ENCODE measurements at regions not wholly inside any gene's neighbourhood (a gene's known extent, or its start where the extent isn't known, plus 50 kb on each side); places are given as distances from the start of the nearest gene placed in this dataset.
A peak's percentile ranks its signal among the peaks of the same experiment; 100 is the strongest.

DNA sequence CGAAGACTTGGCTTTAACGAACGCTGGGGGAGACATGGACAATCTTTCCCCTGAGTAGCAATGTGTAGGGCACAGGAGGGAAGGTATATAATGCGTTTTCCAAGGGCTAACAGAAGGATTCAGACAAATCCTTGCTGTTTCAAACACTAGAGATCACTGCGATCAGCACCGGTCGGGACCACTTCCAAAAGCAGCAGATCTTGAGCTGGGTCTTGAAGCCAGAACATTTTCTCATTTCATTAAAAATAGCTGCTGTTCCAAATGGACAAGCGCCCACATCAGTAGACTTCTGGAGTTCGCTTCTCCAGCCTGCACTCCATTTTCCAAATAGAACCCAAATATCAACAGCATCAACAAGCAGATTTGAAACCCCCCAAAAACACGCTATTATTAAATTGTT is 65.1 kb upstream of the MAPRE2 start:
- no peak for DNase-seq
- intact Hi-C loops (cut with DNase I) = no loop called here
- H3K27ac ChIP-seq = no peak overlapping the region
- H3K4me3 ChIP-seq = peak overlapping the region in 1 of 4 donors; percentile 76
- no peaks in the 10 kb centered on the region for H3K27me3 ChIP-seq
- peaks cover 0 to 13% of the 10 kb centered on the region in 2 donors for H3K4me1 ChIP-seq (replicated peaks in 1 of 2)
- H3K36me3 ChIP-seq (replicated peaks in 1 of 2) = no peaks in the 10 kb centered on the region
- 53 to 58% (median 54%) methylated on average over 10 of the region's 10 CpGs for WGBS, 4 donors
- H3K9me3 ChIP-seq (replicated peaks in 1 of 3) = no peaks in the 10 kb centered on the region
- no peak for TF ChIP-seq POLR2A (IDR thresholded peaks at IDR 0.05)
- TF ChIP-seq, protein P1, sequence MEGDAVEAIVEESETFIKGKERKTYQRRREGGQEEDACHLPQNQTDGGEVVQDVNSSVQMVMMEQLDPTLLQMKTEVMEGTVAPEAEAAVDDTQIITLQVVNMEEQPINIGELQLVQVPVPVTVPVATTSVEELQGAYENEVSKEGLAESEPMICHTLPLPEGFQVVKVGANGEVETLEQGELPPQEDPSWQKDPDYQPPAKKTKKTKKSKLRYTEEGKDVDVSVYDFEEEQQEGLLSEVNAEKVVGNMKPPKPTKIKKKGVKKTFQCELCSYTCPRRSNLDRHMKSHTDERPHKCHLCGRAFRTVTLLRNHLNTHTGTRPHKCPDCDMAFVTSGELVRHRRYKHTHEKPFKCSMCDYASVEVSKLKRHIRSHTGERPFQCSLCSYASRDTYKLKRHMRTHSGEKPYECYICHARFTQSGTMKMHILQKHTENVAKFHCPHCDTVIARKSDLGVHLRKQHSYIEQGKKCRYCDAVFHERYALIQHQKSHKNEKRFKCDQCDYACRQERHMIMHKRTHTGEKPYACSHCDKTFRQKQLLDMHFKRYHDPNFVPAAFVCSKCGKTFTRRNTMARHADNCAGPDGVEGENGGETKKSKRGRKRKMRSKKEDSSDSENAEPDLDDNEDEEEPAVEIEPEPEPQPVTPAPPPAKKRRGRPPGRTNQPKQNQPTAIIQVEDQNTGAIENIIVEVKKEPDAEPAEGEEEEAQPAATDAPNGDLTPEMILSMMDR (IDR thresholded peaks at IDR 0.05) = no peak

GRCh38 chr18:34976534-34976898 is 64.7 kb upstream of the MAPRE2 start:
- peak overlapping the region in 1 of 5 donors; percentile 24 for H3K27ac ChIP-seq
- intact Hi-C loops (cut with DNase I) = no loop called here
- H3K4me3 ChIP-seq = peak overlapping the region; percentile 26 to 76 (median 74)
- peaks cover 0 to 13% of the 10 kb centered on the region in 2 donors for H3K4me1 ChIP-seq (replicated peaks in 1 of 2)
- TF ChIP-seq, protein P1 (IDR thresholded peaks at IDR 0.05) = no peak
- no peak for TF ChIP-seq POLR2A (IDR thresholded peaks at IDR 0.05)
- DNase-seq = no peak
- no peaks in the 10 kb centered on the region for H3K27me3 ChIP-seq
- H3K9me3 ChIP-seq (replicated peaks in 1 of 3) = no peaks in the 10 kb centered on the region
- WGBS, 4 donors = 1 to 3% (median 2%) methylated on average over 16 to 19 of the region's 19 CpGs
- no peaks in the 10 kb centered on the region for H3K36me3 ChIP-seq (replicated peaks in 1 of 2)

- peak overlapping the region; percentile 26 to 76 (median 74) for H3K4me3 ChIP-seq
- H3K27ac ChIP-seq = peak overlapping the region in 3 of 5 donors; percentile 24 to 83 (median 41)
- 0 to 3% (median 1%) methylated on average over 19 to 82 of the region's 82 CpGs for WGBS, 4 donors
- H3K36me3 ChIP-seq (replicated peaks in 1 of 2) = no peaks in the 10 kb centered on the region
- intact Hi-C loops (cut with DNase I) = no loop called here
- H3K4me1 ChIP-seq (replicated peaks in 1 of 2) = peaks cover 0 to 13% of the 10 kb centered on the region in 2 donors
- no peaks in the 10 kb centered on the region for H3K27me3 ChIP-seq
- no peaks in the 10 kb centered on the region for H3K9me3 ChIP-seq (replicated peaks in 1 of 3)
- peak; percentile 65 to 86 (median 81) for DNase-seq
- TF ChIP-seq, protein P1 (IDR thresholded peaks at IDR 0.05) = no peak
- peak in 1 of 2 donors; percentile 50 for TF ChIP-seq POLR2A (IDR thresholded peaks at IDR 0.05)
These were observed 64.0 kb upstream of the MAPRE2 start for GRCh38 chr18:34976899-34977837.

- no peaks in the 10 kb centered on the region for H3K36me3 ChIP-seq (replicated peaks in 1 of 2)
- H3K9me3 ChIP-seq (replicated peaks in 1 of 3) = no peaks in the 10 kb centered on the region
- H3K4me1 ChIP-seq (replicated peaks in 1 of 2) = peaks cover 0 to 13% of the 10 kb centered on the region in 2 donors
- intact Hi-C loops (cut with DNase I) = no loop called here
- TF ChIP-seq, protein P1 (IDR thresholded peaks at IDR 0.05) = no peak
- TF ChIP-seq POLR2A (IDR thresholded peaks at IDR 0.05) = peak in 1 of 2 donors; percentile 26
- DNase-seq = peak; percentile 24 to 67 (median 43)
- 0 to 1% (median 0%) methylated on average over 22 to 35 of the region's 35 CpGs for WGBS, 4 donors
- H3K27ac ChIP-seq = peak overlapping the region in 3 of 5 donors; percentile 73 to 83 (median 83)
- peak overlapping the region; percentile 26 to 76 (median 54) for H3K4me3 ChIP-seq
- H3K27me3 ChIP-seq = no peaks in the 10 kb centered on the region
These were observed 63.2 kb upstream of the MAPRE2 start for GRCh38 chr18:34977838-34978532.
